ENCODE measurements at regions not wholly inside any gene's neighbourhood (a gene's known extent, or its start where the extent isn't known, plus 50 kb on each side); places are given as distances from the start of the nearest gene placed in this dataset.

DNA sequence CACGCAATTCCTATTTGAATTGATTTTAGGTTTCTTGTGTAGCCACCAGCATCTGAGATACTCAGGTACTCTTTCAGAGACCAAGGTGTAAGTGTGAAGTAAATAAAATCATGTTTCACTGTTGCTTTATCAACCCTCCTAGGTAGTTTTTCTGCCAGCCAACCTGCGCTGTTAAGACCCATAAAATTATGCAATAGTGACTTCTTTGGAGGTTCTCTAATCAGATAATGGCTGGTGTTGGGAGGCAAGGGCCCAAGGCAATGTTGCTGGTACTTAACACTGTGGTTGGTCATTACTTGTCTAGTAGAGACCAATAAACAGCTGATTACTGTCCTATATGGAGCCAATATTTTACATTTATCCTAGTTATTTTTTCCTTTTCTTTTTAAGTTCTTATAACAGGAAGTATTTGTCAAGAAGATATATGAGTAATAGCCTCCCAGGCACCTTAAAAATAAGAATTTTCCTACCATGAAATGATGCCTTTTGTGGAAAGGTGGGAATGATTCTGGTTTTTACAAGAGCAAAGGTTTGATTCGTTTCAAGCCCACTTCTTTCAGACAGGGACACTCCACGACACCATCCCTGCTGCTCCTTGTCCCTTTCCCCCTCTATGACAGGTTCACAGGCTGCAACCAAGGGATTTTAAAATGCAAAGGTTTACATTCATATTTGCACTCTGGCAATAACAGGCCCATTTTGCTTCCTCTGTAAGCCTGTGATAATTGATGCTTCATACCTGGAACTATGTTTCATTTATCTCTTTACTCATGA, 259.3 kb downstream of the MEIS1 start:
- no peaks in the 10 kb centered on the region for H3K4me1 Mint-ChIP-seq (ENCODE audit: low read depth)

DNA sequence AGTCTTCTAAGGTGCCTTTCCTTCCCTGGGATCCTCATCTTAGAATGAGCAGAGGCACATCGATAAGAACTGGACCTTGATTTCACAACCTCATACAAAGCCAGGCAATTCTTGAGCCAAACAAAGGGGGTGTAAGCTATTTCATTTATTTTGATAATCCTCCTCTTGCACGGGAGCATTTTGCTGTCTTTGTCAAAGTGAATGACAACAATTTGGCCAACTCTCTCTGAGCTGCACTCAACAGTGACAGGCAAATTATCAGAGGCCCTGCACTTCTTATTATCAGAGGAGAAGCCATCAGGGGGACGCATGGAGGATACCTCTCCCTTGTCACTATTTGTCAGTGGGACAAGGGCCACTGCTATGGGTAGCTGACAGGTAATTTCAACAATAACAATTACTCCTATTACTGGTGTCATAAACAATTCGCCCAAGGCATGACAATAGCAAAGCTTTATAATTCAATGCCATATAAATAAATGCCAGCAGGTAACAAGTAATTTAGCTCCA, 260.4 kb downstream of the MEIS1 start:
- H3K9me3 Mint-ChIP-seq (ENCODE audit: low read depth) = no peaks in the 10 kb centered on the region
- H3K27ac Mint-ChIP-seq (ENCODE audit: unreplicated experiment) = no peak overlapping the region
- no peak for DNase-seq (ENCODE audit: low spot score)
- no peak overlapping the region for H3K4me3 Mint-ChIP-seq (ENCODE audit: unreplicated experiment)
- peaks cover 40% of the 10 kb centered on the region for H3K27me3 Mint-ChIP-seq (ENCODE audit: low read depth)
- no peaks in the 10 kb centered on the region for H3K4me1 Mint-ChIP-seq (ENCODE audit: low read depth)
- TF ChIP-seq, protein P1, sequence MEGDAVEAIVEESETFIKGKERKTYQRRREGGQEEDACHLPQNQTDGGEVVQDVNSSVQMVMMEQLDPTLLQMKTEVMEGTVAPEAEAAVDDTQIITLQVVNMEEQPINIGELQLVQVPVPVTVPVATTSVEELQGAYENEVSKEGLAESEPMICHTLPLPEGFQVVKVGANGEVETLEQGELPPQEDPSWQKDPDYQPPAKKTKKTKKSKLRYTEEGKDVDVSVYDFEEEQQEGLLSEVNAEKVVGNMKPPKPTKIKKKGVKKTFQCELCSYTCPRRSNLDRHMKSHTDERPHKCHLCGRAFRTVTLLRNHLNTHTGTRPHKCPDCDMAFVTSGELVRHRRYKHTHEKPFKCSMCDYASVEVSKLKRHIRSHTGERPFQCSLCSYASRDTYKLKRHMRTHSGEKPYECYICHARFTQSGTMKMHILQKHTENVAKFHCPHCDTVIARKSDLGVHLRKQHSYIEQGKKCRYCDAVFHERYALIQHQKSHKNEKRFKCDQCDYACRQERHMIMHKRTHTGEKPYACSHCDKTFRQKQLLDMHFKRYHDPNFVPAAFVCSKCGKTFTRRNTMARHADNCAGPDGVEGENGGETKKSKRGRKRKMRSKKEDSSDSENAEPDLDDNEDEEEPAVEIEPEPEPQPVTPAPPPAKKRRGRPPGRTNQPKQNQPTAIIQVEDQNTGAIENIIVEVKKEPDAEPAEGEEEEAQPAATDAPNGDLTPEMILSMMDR (IDR thresholded peaks at IDR 0.05) = no peak
- H3K36me3 Mint-ChIP-seq (ENCODE audit: low read depth) = no peaks in the 10 kb centered on the region

More for the DNA sequence above, 259.3 kb downstream of the MEIS1 start:
- H3K9me3 Mint-ChIP-seq (ENCODE audit: low read depth) = no peaks in the 10 kb centered on the region
- peaks cover 45% of the 10 kb centered on the region for H3K27me3 Mint-ChIP-seq (ENCODE audit: low read depth)
- DNase-seq (ENCODE audit: low spot score) = no peak
- no peak overlapping the region for H3K27ac Mint-ChIP-seq (ENCODE audit: unreplicated experiment)
- TF ChIP-seq, protein P1 (IDR thresholded peaks at IDR 0.05) = no peak
- no peak overlapping the region for H3K4me3 Mint-ChIP-seq (ENCODE audit: unreplicated experiment)
- no peaks in the 10 kb centered on the region for H3K36me3 Mint-ChIP-seq (ENCODE audit: low read depth)

DNA sequence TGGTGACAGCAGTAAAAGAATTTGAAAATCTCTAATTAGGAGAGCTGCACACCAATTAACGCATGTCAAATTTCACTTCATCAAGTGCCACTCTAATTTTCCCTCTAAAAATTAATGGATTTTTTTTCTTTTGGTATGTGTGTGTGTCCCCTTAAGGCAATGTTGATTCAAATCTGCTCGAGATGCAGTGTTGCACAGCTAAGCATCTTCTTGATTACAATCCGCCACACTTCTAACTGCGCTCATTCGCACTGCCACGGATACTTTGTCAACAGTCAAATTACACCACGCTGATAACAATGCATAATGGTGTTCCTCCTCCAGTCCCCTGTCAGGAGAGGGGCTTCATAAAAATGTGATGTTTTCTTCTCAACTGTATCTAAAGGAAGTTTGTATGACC, 261.4 kb downstream of the MEIS1 start:
- Mint-ChIP-seq H3K9me3 (ENCODE audit: low read depth) (no peaks in the 10 kb centered on the region), H3K27ac (ENCODE audit: unreplicated experiment) (no peak overlapping the region), H3K4me1 (ENCODE audit: low read depth) (no peaks in the 10 kb centered on the region), H3K36me3 (ENCODE audit: low read depth) (no peaks in the 10 kb centered on the region), H3K4me3 (ENCODE audit: unreplicated experiment) (no peak overlapping the region), H3K27me3 (ENCODE audit: low read depth) (peaks cover 36% of the 10 kb centered on the region)
- no peak for DNase-seq (ENCODE audit: low spot score)
- TF ChIP-seq, protein P1 (IDR thresholded peaks at IDR 0.05) = no peak

DNA sequence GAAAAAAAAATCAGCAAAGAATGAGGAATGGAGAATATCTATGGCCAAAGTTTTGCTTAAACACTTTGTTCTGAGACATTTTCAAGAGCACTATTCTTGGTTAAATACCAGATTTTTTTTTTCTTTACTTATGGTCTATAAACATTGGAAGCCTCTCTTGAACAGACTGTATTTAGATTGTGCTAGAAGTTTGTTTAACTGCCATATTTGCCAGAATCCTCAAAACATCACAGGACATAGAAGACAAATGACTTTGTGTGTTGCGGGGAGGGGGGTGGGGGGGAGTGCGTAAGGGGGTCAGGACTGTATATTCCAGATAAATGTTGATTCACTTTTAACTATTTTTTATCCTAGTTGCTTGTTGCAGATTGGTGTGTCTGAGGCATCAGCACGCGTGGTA, 262.0 kb downstream of the MEIS1 start:
- H3K36me3 Mint-ChIP-seq (ENCODE audit: low read depth) = no peaks in the 10 kb centered on the region
- no peak overlapping the region for H3K27ac Mint-ChIP-seq (ENCODE audit: unreplicated experiment)
- TF ChIP-seq, protein P1 (IDR thresholded peaks at IDR 0.05) = no peak
- no peak overlapping the region for H3K4me3 Mint-ChIP-seq (ENCODE audit: unreplicated experiment)
- DNase-seq (ENCODE audit: low spot score) = no peak
- peaks cover 35% of the 10 kb centered on the region for H3K27me3 Mint-ChIP-seq (ENCODE audit: low read depth)
- H3K4me1 Mint-ChIP-seq (ENCODE audit: low read depth) = no peaks in the 10 kb centered on the region
- no peaks in the 10 kb centered on the region for H3K9me3 Mint-ChIP-seq (ENCODE audit: low read depth)

DNA sequence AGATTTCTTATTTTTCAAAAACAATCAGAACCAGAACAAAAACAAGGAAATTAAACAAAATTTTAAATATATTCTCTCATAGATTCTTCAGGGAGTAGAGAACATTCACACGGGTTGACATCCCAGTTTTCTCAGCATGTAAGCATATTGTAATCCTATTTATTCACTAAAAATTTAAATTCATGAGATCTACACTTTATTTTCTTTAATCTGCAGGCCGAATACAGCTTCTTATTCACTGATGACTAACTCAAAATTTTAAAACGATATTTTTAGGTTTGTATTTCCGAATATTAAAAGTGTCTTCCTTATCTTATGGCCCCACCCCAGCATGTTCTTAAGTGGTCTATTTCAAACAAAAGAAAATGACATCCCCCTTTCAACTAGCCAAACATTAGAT, 262.4 kb downstream of the MEIS1 start:
- Mint-ChIP-seq H3K27me3 (ENCODE audit: low read depth) (peaks cover 38% of the 10 kb centered on the region), H3K27ac (ENCODE audit: unreplicated experiment) (no peak overlapping the region), H3K4me3 (ENCODE audit: unreplicated experiment) (no peak overlapping the region), H3K9me3 (ENCODE audit: low read depth) (no peaks in the 10 kb centered on the region), H3K36me3 (ENCODE audit: low read depth) (no peaks in the 10 kb centered on the region), H3K4me1 (ENCODE audit: low read depth) (no peaks in the 10 kb centered on the region)
- no peak for DNase-seq (ENCODE audit: low spot score)
- TF ChIP-seq, protein P1 (IDR thresholded peaks at IDR 0.05) = no peak

Measured in chondrocyte (in vitro differentiated cells).